NB4 (cell line): ENCODE measurements at regions not wholly inside any gene's neighbourhood (a gene's known extent, or its start where the extent isn't known, plus 50 kb on each side); places are given as distances from the start of the nearest gene placed in this dataset.

ENCODE experiments used
- DNase-seq: peaks from one replicate; pipeline ENCODE4 v3.0.0; 2010; ENCODE audit warnings: low read depth
- H3K4me3 ChIP-seq: one replicate; pipeline ENCODE4 v1.5.1; 2011; ENCODE audit warnings: mild to moderate bottlenecking, low read depth, low read length, moderate library complexity
- CTCF ChIP-seq: IDR thresholded peaks from one replicate; pipeline ENCODE4 v1.5.1; 2012; ENCODE audit warnings: low read depth, low read length
- MAX ChIP-seq: IDR thresholded peaks from 2 replicates; pipeline ENCODE4 v1.6.1; 2011; ENCODE audit warnings: low read depth, low read length
- MYC ChIP-seq: IDR thresholded peaks from 2 replicates; pipeline ENCODE4 v1.6.1; 2011; ENCODE audit warnings: low read depth, low read length
- POLR2A ChIP-seq: IDR thresholded peaks from 2 replicates; pipeline ENCODE4 v1.6.1; 2011; ENCODE audit warnings: mild to moderate bottlenecking; ENCODE audit not compliant: insufficient read length; ENCODE audit errors: extremely low read depth

GRCh38 chr18:10245031-10245845 lies 209.2 kb upstream of the APCDD1 start:
- H3K4me3 ChIP-seq, result no peak overlapping the region
- DNase-seq, result no peak
- TF ChIP-seq CTCF (no peak), MAX (no peak), MYC (no peak), POLR2A (no peak)

- no peak for TF ChIP-seq CTCF
- no peak for TF ChIP-seq MAX
- no peak for TF ChIP-seq POLR2A
- TF ChIP-seq MYC, result no peak
- H3K4me3 ChIP-seq, result no peak overlapping the region
- no peak for DNase-seq
Observed at GRCh38 chr18:10245846-10246175, 208.6 kb upstream of the APCDD1 start.

GRCh38 chr18:10247021-10247741 lies 207.3 kb upstream of the APCDD1 start:
- no peak for DNase-seq
- H3K4me3 ChIP-seq, result no peak overlapping the region
- TF ChIP-seq MYC, result no peak
- TF ChIP-seq MAX, result no peak
- TF ChIP-seq CTCF, result no peak
- TF ChIP-seq POLR2A, result no peak

GRCh38 chr18:10247742-10248082 lies 206.7 kb upstream of the APCDD1 start:
- no peak for DNase-seq
- no peak overlapping the region for H3K4me3 ChIP-seq
- no peak for TF ChIP-seq CTCF
- TF ChIP-seq MYC, result no peak
- no peak for TF ChIP-seq MAX
- no peak for TF ChIP-seq POLR2A

GRCh38 chr18:10248738-10249137 lies 205.7 kb upstream of the APCDD1 start:
- TF ChIP-seq MYC (no peak), CTCF (no peak)
- H3K4me3 ChIP-seq, result no peak overlapping the region
- no peak for DNase-seq
